GM12892 (cell line): ENCODE measurements at regions not wholly inside any gene's neighbourhood (a gene's known extent, or its start where the extent isn't known, plus 50 kb on each side); places are given as distances from the start of the nearest gene placed in this dataset.

Source experiments
- POLR2A ChIP-seq: IDR thresholded peaks from 2 replicates; pipeline ENCODE4 v1.6.1; 2011; ENCODE audit warnings: low read depth, low read length, control low read depth
- POLR2AphosphoS5 ChIP-seq: IDR thresholded peaks from 2 replicates; pipeline ENCODE4 v1.6.1; 2011; ENCODE audit warnings: low read depth, low read length, control low read depth

GRCh38 chr6:37097335-37097734 is 72.6 kb upstream of the PIM1 start:
- TF ChIP-seq POLR2A, result no peak
- no peak for TF ChIP-seq POLR2AphosphoS5
